GM19438 (cell line): ENCODE measurements at regions not wholly inside any gene's neighbourhood (a gene's known extent, or its start where the extent isn't known, plus 50 kb on each side); places are given as distances from the start of the nearest gene placed in this dataset.

Source experiments
- ATAC-seq: cut with Tn5 transposase; IDR thresholded peaks from one replicate; pipeline ENCODE4 v1.9.1; 2021; ENCODE audit warnings: low read depth; ENCODE audit not compliant: unreplicated experiment

DNA sequence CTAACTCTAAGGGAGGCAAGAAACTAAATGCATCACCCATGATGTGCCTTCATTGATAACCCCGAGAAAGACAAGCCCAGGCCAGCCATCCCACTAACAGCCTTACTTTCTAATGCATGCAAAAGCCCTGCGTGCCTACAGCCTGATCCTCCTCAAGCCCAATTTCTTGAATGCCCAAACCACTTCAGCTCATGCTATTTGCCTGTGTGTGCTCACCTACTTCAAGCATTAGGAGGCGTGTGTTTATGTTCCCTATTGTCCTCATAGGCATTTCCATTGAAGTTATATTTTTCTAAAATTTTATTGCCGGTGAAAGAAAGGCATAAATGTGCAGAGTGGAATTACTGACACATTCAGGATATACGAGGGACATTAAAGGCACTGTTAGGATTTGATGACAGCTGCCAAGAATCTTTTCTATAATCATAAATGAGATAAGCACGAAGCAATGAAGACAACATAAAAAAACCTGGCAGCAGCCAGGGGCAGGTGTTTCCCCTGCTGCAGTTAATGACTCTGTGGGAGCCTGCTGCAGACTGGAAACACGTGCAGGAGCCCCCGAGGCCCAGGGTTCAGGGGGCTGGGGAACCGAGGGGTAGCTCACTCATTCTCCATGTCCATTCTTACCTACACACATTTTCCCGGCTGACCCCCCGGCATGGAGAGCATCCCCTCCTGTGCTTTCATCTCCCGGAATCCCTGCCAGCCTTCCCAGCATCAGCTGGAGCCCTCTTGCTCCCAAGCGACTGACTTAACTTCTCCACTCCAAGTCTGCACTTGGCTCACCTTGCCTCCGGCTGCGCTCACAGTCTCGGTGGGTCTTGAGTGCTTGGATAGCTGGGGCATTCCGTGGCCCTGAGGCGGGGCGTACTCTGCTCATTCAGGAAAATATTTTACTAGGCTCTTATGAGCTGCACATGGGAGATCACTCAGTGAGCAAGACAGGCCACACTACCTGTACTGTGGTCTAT lies 292.3 kb upstream of the SIX2 start:
- no peak for ATAC-seq

DNA sequence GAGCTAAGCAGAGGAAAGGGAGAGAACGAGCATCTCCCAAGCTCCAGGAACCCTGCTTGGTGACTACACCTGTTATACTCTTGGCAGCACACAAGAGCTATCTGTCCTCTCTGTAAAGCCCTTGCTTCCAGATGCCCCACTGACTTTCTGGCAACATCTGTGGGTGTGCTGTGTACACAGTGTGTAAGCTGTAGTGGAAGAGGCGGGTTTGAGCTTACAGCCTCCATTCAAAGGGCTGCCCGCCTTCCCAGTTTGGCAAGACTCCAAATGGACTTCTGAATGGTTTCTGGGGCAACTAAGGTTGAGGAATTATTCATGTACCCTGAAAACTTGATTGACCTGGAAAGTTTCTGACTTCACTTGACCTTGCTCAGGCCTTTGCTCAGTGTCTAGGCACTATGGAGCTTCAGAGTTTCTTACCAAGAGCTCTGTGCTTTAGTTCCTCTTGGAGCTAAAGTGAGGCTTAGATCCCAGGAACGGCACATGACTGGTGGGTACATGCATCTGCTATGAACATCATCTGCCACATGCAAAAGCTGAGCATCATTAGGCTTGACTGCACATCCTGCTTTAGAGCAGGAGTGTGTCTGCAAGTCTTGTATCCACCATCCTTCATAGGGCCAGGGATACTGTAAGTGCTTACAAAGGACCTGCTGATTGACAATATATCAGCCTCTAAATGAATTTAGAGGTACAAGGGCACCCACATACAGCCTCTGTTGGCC lies 290.9 kb upstream of the SIX2 start:
- no peak for ATAC-seq

- no peak for ATAC-seq
Measured at GRCh38 chr2:45299361-45299760, 290.1 kb upstream of the SIX2 start.

DNA sequence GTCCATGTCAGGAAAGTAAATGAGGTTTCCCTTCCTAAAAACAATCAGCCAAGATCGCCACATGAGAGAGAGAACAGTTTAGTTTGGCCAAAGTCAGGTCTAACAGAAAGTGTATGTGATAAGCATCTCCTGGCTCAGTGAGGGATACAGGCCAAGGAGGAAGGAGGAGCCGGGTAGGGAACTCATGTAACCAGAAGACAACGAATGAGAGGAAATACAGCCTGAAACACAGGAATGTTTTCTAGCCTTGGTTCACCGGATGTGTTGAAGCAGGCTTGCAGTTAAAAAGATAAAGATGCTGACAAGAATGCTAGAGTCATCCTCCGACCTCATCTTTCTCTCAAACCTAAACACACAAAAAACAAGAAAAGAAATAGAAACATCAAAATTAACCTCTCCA lies 283.9 kb upstream of the SIX2 start:
- ATAC-seq: no peak

DNA sequence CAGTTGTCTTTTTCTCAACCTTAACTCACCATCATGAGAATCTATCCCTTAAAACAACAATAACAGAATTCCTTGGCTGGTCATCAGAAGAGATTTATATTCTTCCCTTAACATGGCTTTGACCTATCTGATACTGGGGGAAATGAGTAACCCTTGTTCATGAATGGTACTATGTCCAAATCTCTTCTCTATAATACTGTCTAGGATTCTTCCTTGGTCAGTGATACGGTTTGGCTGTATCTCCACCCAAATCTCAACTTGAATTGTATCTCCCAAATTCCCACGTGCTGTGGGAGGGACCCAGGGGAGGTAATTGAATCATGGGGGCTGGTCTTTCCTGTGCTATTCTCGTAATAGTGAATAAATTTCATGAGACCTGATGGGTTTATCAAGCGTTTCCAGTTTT lies 282.0 kb upstream of the SIX2 start:
- ATAC-seq: no peak

GRCh38 chr2:45289997-45290709 lies 280.9 kb upstream of the SIX2 start:
- ATAC-seq: no peak

DNA sequence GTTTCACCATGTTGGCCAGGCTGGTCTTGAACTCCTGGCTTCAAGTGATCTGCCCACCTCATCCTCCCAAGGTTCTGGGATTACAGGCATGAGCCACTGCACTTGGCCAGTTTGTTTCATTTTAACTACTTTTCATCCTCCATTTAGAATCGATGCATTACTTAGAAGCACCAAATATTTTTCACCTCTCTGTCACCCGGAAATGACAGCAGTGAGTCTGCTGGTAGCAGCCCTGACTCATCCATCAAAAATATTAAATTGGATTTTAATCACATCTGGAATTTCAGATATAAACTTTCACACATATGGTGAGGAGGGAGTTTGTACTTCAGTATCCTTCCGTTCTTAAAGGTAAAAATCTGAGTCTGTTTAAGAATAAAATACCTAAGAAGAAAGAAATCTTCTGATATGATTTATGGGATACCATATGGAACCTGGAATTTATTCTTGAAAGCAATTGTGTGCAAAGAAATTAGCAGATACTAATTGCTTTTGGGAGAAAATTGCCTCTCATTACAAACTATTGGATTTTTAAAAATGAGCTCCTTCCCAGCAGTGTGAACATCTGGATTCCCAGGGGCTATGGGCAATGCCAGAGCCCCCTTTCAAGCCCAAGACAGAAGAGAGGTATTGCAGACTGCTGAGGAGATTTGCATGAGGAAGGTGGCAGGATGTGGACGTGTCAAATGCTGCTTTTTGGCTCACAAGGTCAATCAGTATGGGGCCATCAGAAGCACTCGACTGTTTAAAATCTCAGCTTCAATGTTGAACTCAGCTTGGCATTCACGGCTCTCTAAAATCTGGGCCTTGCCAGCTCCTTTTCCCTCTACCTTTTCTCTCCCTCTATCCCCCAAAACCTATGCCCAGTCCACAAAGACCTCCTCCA lies 279.5 kb upstream of the SIX2 start:
- ATAC-seq: no peak

DNA sequence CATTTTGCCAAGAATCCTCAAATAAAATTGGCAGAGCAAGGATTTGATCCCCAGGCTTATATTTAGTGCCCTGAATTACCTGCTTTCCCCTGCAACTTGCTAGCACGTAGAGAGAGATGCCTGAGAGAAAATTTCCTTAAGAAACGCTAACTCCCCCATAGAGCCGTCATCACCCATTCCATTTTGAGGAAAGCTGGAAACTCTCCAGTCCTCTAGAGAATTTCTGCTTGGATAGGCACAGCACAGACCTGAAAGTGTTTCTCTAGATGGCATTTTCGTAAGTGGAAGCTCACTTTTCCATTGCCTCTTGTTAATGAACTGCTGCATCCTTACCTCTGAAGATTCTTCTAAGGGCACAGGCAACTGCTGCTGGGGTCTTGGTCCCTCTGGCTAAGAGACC lies 277.8 kb upstream of the SIX2 start:
- no peak for ATAC-seq

- ATAC-seq: no peak
Measured at GRCh38 chr2:45285771-45286390, 276.6 kb upstream of the SIX2 start.

DNA sequence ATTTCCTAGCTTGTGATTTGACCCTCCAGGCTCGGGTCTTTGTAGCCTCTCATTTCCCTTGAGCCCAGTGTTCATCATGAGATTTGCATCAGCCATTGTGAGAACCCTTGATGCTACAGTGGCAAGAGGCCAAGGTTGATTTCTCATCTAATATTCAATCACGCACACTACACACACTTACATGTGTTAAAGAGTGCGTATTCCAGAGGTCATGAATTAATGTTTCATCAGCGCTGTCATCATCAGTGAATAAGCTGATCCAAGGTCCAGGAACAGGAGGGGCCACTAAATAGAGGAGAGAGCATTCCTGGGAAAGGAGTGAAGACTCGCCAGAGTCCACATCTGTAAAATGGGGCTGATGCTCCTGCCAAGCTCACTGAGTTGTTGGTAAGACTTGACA lies 276.1 kb upstream of the SIX2 start:
- no peak for ATAC-seq

DNA sequence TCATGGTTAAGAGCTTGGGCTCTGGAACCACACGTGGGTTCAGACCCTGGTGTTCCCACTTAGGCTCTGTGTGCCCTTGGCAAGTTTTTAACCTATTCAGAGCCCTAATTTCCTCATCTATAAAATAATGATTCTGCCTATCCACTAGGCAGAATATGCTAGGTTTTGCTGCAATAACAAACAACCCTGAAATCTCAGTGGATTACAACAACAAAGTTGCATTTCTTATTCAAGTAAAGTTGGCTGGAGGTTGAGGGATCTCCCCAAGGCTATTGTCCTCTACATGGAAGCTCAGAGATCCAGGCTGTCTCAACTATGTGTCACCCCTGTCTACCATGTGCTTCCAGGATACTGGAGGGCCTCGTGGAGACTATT lies 275.4 kb upstream of the SIX2 start:
- ATAC-seq: no peak

DNA sequence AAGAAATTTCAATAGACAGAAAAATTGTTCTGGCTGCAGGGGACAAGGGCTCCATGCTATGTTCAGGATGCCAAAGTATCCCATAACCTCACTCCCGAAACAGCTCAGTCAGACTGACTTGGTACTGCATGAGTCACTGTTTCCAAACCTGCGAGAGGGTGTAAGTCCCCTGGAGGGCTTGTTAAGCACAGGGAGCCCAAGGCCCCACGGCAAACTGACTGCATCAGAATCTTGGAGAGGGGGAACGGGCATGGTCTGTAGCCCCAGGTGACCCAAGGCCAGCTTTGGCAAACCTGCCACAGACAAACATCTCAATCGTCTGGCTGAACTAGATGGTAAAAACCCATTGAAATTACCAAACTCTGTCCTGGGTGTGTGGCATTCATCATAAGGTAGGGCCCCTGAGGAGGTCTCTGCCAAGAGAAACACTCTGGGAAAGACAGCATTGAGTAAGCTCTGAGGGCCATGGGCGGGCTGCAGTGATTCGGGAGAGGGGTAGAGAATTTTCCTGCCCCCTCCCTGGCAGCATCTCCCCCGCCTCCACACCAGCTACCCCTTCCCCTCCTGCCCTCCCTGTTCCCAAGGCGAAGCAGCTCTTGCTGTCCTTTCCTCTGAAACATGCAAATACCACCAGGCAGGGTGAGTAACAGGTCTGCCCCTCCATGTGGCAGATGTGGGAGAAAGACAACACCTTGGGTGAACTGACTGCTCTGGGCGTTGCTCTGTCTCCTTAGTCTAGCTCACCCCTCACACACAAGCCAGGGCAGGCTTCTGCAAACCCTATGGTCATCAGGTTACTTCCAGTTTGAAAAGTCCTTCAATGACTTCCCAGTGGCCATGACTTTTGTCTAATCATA lies 274.7 kb upstream of the SIX2 start:
- no peak for ATAC-seq

DNA sequence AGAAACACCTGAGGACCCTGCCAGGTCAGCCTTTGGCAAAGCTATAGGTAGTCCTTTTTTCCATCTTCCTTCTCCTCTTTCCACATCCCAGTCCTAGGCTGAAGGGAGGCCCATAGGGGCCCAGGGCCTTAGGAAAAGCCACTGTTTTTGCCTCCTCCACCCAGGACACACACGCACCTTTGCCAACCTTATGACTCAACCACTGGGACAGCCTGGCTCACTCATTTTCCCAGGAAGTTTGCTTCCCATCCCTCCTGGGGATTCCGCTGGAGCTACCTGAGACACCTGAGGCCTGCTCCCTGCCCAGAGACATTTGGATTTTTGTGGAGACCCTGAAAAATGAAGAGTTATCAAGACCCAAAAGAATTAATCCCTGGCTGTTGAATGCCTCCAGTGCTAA lies 273.4 kb upstream of the SIX2 start:
- ATAC-seq: no peak

- ATAC-seq: no peak
Measured at GRCh38 chr2:45281311-45281710, 272.1 kb upstream of the SIX2 start.

DNA sequence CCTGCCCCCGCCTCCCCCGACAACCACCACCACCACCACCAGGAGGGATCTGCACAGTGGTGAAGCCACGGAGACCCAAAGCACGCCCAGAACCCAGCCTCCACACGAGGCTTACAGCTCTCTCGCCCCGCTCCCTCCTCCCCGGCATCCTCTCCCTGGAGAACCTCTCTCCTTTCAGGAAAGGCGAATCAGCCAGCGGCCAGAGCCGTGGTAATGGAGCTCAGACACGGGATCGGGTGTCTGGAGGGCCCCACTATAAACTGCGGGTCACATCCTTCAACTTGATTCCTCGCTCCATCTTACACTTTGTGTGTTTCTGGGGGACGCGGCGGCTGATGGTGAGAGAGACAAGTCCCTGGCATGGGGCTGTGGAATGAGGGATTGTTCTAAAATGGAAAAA lies 271.5 kb upstream of the SIX2 start:
- ATAC-seq: no peak

DNA sequence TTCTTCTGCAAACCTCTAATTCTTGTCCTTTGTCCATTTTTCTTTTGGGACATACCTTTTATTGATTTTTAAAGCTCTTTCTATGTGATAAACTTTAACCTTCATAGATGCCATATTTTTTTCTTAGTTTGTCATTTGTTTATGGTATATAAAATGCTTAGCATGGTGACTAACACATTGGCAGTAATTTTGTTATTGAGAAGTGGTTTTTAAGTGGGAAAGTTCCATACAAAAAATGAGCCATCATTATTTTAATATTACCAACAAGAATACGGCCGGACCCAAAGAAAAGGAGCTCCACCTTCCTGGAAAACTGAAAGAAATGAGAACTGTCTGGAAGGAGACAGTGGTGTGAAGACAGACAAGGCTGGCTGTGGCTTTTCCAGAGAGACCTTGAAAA lies 270.1 kb upstream of the SIX2 start:
- no peak for ATAC-seq

DNA sequence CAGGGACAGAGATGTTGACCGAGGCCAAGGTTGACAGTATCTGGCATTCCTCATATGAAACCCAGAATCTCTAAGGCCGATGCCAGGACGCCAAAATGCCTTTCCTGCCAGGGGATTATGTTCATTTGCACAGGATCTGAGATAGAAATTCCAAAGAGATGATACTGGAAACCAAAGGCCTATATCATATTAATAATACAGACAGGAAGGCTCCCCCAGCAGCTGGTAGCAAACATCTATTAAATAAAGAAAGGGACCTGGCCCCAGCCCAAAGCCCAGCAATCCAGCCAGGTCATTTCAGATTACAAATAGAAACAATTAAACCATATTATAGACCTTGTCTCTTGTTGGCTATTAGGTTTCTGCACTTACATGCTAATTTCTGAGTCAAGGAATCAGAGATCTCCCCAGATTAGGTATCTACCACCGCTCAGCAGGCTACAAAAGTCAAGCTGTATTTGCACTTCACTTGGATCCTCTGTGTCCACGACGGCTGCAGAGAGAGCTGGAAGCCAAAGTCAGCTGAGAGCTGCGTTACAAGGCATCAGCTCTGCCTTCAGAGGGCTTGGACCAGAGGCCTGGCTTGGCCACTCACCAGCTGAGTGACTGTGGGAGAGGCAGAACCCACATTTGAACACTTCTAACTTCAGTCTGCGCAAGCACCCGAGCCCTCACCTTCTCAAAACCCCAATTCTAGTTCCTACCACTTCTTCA lies 269.3 kb upstream of the SIX2 start:
- ATAC-seq: no peak

DNA sequence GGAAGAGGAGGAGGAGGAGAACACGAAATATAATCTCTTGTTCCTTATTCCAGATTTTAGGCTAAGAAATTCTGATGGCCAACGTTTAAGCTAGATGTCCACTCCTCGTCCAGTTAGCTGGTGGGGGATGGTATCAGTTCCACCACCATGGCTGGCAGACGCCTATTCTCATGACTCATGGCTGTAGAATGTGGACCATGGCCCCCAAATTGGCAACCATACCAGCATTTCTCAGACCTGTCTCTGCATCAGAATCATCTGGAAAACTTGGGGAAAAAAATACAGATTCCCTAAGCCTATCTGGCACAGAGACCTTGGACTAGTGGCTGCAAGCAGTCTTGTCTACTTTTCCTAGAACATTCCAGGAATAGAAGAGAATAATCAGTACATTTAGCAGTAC lies 267.7 kb upstream of the SIX2 start:
- ATAC-seq: no peak
